Mesothelial cell of epicardium (in vitro differentiated cells): ENCODE measurements at regions not wholly inside any gene's neighbourhood (a gene's known extent, or its start where the extent isn't known, plus 50 kb on each side); places are given as distances from the start of the nearest gene placed in this dataset.

Experiments used
- DNase-seq, 2 experiments: peaks; one replicate each; pipeline ENCODE4 v3.0.0; 2021; ENCODE audit warnings: low spot score in 2 of 2; ENCODE audit not compliant: unreplicated experiment in 2 of 2
- H3K27ac Mint-ChIP-seq: 2 replicates; pipeline ENCODE4 v1.8.0; 2021; ENCODE audit warnings: mixed read lengths
- H3K27me3 Mint-ChIP-seq: 2 replicates; pipeline ENCODE4 v1.8.0; 2021; ENCODE audit warnings: low read depth, mixed read lengths
- H3K36me3 Mint-ChIP-seq: 2 replicates; pipeline ENCODE4 v1.8.0; 2021; ENCODE audit warnings: mixed read lengths
- H3K4me1 Mint-ChIP-seq: 2 replicates; pipeline ENCODE4 v1.8.0; 2021; ENCODE audit warnings: mixed read lengths
- H3K4me3 Mint-ChIP-seq: 2 replicates; pipeline ENCODE4 v1.8.0; 2021; ENCODE audit warnings: mild to moderate bottlenecking, moderate library complexity, mixed read lengths
- H3K9me3 Mint-ChIP-seq: 2 replicates; pipeline ENCODE4 v1.8.0; 2021; ENCODE audit warnings: mixed read lengths
- CTCF ChIP-seq: fragments of 200-600 bp; sonication (generic); IDR thresholded peaks from one replicate; pipeline ENCODE4 v1.5.0; 2021; ENCODE audit warnings: antibody characterized with exemption; ENCODE audit not compliant: unreplicated experiment

GRCh38 chr7:155928583-155928982, 116.3 kb upstream of the SHH start:
- no peak for TF ChIP-seq CTCF
- H3K27me3 Mint-ChIP-seq: peaks cover 10% of the 10 kb centered on the region

GRCh38 chr7:155927905-155928304, 115.6 kb upstream of the SHH start:
- Mint-ChIP-seq H3K4me1 (no peaks in the 10 kb centered on the region), H3K27me3 (peaks cover 10% of the 10 kb centered on the region), H3K4me3 (no peak overlapping the region), H3K27ac (no peak overlapping the region), H3K36me3 (no peaks in the 10 kb centered on the region), H3K9me3 (no peaks in the 10 kb centered on the region)
- no peak for TF ChIP-seq CTCF
- no peak for DNase-seq

More at GRCh38 chr7:155928583-155928982, 116.3 kb upstream of the SHH start:
- Mint-ChIP-seq H3K27ac (no peak overlapping the region), H3K4me3 (no peak overlapping the region), H3K36me3 (no peaks in the 10 kb centered on the region), H3K9me3 (no peaks in the 10 kb centered on the region), H3K4me1 (no peaks in the 10 kb centered on the region)
- no peak for DNase-seq

GRCh38 chr7:155925682-155926081, 113.4 kb upstream of the SHH start:
- Mint-ChIP-seq H3K9me3 (no peaks in the 10 kb centered on the region), H3K4me1 (peaks cover 9% of the 10 kb centered on the region), H3K27ac (no peak overlapping the region), H3K4me3 (no peak overlapping the region), H3K36me3 (no peaks in the 10 kb centered on the region), H3K27me3 (peaks cover 8% of the 10 kb centered on the region)
- no peak for TF ChIP-seq CTCF
- DNase-seq: no peak

GRCh38 chr7:155922067-155922816, 110.0 kb upstream of the SHH start:
- peak; percentile 46 to 73 for DNase-seq
- Mint-ChIP-seq H3K9me3 (no peaks in the 10 kb centered on the region), H3K4me3 (no peak overlapping the region), H3K4me1 (peaks cover 15% of the 10 kb centered on the region), H3K27me3 (peaks cover 1% of the 10 kb centered on the region), H3K36me3 (no peaks in the 10 kb centered on the region), H3K27ac (peak overlapping the region; percentile 71)
- no peak for TF ChIP-seq CTCF

- Mint-ChIP-seq H3K9me3 (no peaks in the 10 kb centered on the region), H3K27ac (peak overlapping the region; percentile 71)
Observed at GRCh38 chr7:155921804-155922066, 109.5 kb upstream of the SHH start.

More at GRCh38 chr7:155921804-155922066, 109.5 kb upstream of the SHH start:
- no peaks in the 10 kb centered on the region for H3K36me3 Mint-ChIP-seq
- H3K27me3 Mint-ChIP-seq: peaks cover 4% of the 10 kb centered on the region
- peaks cover 15% of the 10 kb centered on the region for H3K4me1 Mint-ChIP-seq
- DNase-seq: no peak
- TF ChIP-seq CTCF: no peak
- no peak overlapping the region for H3K4me3 Mint-ChIP-seq
